Tongue (tissue), 1 donor: ENCODE measurements at regions not wholly inside any gene's neighbourhood (a gene's known extent, or its start where the extent isn't known, plus 50 kb on each side); places are given as distances from the start of the nearest gene placed in this dataset.

Experiments
- DNase-seq: peaks from one replicate; pipeline ENCODE4 v3.0.0-alpha.2; 2015

- DNase-seq: peak; percentile 9
Measured at GRCh38 chr4:34566091-34566490, 1678.2 kb downstream of the ARAP2 start.

- DNase-seq: no peak
Measured at GRCh38 chr4:34572026-34572425, 1672.3 kb downstream of the ARAP2 start.

DNA sequence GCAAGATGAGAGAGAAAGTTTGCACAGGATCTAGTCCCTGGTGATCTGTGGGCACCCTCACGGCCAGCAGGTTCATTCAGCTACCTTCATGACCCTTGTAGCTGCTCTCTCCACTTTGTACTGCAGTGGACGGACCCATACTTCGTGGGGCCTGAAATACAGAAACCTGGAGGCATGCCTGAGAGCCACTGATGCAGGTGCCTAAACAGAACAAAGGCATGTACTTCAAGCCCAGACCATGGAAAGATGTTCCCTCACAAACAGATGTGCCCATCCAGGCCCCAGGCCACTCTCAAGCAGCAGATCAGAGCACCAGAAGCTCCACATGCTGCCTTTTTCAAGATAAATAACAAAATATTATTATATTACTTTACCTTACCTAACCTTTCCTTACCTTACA lies 1629.0 kb downstream of the ARAP2 start:
- no peak for DNase-seq

GRCh38 chr4:34619531-34620162 lies 1624.7 kb downstream of the ARAP2 start:
- peak; percentile 7 for DNase-seq

- no peak for DNase-seq
Measured at GRCh38 chr4:34628471-34628870, 1615.8 kb downstream of the ARAP2 start.

DNA sequence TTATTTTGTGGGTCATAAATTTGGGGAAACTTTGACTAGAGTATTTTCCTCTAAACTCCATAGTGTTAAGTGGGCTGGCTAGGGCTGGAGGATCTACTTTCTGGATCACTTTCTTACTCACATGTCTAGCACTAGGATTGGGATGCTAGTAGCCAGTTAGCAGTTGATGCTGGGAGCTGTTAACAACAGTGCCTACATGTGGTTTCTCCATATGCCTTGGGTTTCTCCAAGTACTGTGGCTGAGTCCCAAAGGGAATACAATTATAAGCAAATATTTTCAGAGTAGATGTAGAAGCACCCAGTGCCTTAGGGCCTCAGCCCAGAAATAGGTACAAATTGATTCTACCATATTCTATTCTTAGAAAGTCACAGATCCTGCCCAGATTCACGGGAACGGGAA lies 1614.9 kb downstream of the ARAP2 start:
- no peak for DNase-seq

DNA sequence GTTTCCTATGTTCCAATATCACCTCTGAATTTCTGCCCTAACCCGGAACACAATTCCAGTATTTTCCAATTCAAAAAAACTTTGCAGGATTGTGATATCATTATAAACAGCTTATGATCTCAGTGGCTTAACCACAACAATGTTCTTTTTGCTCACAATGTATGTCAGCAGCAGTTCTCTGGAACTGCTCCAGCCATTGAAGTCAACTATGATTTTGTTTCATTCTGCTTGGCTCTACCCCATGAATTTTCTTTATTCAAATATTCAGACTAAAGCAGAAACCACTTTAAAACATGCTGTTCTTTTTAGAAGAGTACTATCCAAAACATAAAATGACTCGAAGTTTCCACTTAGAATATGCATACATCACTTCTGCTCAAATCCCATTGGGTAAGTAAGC lies 1611.1 kb downstream of the ARAP2 start:
- DNase-seq: no peak

- DNase-seq: no peak
Measured at GRCh38 chr4:34636623-34637022, 1607.7 kb downstream of the ARAP2 start.

GRCh38 chr4:34643476-34643875 lies 1600.8 kb downstream of the ARAP2 start:
- peak; percentile 4 for DNase-seq

- no peak for DNase-seq
Measured at GRCh38 chr4:34644579-34645115, 1599.7 kb downstream of the ARAP2 start.

DNA sequence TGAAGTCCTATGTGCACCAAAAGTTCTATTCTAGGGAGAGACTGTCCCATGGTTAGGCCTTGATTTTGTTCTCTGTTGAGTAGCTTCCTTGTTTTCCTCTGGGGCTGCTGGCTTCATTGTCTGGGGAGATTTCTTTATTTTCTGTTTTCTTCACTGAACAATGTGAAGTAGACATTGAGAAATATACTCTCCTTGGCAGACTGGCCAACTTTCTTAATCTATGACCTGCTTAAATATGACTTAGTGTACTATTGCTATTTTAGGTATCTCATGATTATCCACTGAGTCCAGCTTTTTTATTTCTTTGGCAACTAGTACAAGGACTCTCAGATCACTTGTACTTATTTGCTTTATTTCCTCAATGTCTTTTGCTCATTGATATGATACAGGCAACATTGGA lies 1594.6 kb downstream of the ARAP2 start:
- DNase-seq: no peak

DNA sequence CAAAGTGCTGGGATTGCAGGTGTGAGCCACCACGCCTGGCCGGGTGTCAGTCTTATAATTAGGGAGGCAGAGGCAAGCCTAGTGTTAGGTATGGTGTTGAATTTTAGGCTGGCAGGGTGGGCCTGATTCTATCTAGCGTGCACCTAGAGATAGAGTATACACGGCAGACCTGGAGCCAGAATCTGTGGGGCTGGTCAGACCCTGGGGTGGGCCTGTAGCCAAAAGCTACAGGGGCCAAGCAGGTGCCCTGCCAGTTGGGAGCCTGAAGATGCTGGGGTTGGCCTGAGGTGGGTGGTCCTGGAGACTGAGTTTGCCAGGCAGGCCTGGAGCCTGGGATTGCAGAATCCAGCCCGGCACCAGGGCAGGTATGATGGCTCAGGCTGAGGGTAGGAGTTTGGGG lies 1580.3 kb downstream of the ARAP2 start:
- DNase-seq: no peak

GRCh38 chr4:34676400-34676799 lies 1567.9 kb downstream of the ARAP2 start:
- DNase-seq: no peak

GRCh38 chr4:34678431-34678830 lies 1565.9 kb downstream of the ARAP2 start:
- no peak for DNase-seq

DNA sequence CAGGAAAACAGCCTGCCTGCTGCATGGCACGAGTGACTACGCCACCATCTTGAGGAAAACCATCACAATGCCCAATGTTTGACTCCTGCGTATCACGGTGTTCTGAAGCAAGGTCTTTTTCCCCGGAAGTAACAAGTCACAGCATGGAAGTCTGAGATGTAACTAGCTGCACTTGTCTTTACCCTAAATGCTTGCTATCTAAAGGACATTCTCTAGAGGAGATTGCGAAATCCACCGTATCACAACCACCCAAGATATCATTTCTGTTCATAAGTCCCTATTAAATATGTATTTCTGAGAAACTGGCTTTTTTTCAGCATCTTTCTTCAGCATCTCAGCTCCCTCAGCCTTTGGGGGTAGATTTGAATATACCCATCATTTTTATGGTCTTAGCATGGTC lies 1565.1 kb downstream of the ARAP2 start:
- no peak for DNase-seq

GRCh38 chr4:34709564-34709963 lies 1534.8 kb downstream of the ARAP2 start:
- DNase-seq: no peak

DNA sequence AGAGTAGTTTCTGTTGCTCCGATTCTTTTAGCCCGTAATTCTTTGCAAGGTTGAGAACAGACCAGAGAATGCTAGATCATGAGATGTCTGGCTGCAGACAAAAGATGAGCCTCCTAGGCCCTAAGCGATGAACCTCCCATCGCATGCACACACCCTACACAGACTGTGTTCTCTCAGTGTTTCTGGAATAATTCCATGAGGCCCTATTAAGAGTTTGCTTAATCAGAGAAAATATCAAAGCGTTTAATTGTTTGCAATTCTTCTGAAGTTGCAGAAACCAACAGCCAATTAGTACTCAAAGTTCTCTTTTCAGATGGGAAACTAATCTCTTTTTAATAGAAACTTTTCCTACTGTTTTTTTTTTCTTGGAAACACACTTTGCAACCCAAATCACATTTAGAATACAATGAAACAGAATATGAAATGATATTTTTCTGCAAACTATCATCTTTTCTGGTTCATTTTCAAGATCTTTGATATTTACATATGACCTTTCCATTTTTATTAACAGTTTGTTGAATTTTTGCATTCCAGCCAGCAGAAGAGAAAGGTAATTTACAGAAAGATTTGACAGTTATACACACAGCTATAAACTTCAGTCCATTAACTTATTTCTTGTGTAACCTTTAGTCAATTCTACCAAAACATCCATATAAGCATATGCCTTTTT lies 1525.6 kb downstream of the ARAP2 start:
- peak; percentile 8 for DNase-seq

DNA sequence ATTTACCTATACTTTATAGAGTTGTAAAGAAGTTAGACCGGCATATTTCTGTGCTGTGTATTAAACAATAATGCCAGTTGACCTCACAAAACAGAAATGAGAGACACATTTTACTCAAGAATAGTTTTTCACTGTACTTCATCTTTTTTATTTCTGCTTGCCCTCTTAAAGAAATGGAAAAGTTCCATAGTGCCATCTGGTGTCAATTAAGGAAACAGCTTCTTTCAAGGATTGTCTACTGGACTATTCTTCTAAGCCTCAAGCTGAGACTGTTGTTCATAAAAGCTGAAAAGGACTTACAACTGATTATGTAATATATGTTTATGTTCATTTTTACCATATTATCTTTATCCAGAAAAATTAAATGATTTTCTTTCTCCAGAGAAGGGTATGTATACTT lies 1523.7 kb downstream of the ARAP2 start:
- peak; percentile 86 for DNase-seq

DNA sequence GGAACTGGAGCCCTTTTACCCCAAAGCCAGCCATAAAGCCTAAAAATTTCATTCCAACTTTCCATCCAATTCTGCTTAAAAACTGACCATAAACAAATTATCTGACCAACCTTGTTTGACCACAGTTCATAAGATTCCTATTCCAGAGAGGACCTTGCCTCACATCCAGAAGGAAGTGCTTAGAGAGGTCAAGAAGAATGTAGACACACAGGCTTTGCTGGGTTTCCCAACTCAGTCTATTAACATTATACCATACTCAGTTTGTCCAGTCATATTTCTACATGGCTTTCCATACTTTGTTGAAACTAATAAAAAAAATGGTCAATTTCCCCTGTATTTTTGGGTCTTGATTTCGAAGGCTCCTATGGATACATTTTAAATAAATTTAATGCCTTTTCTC lies 1522.5 kb downstream of the ARAP2 start:
- no peak for DNase-seq

- no peak for DNase-seq
Measured at GRCh38 chr4:34723605-34724004, 1520.7 kb downstream of the ARAP2 start.

DNA sequence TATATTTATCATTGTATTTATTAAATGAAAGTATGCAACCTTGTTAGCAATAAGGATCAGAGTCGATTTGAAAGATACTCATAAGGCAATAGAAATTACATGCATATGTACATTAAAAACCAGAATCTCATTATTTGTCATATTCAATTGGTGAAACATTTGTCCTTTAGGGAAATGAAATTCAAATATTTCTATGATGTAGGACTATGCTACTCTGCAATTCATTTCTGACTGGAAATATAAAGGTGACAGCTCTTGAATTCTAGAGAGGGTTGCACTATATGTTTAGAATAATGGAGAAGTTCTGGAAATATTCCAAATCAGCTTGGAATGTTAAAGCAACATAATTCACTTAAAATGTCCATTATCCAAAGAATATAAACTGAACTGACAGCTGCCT lies 1519.8 kb downstream of the ARAP2 start:
- DNase-seq: no peak

DNA sequence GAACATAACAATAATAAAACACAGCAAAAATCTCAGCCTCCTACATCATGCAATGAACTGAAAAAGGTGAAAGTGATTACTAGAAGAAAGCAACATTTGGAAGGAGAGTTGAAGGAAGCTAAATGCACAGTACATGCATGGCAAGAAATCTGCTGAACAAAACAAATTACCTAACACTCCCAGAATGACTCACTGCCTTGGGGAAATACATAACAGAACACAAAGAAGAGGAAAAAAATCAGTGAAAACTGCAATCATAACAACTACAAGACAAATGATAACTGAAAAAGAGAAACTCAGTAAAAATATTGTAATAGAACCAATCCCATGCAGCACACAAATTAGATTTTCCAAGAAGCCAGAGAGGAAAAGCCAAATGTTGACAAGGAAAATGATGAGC lies 1513.2 kb downstream of the ARAP2 start:
- DNase-seq: peak; percentile 71

GRCh38 chr4:34732176-34732950 lies 1512.0 kb downstream of the ARAP2 start:
- DNase-seq: no peak
